ENCODE measurements at regions not wholly inside any gene's neighbourhood (a gene's known extent, or its start where the extent isn't known, plus 50 kb on each side); places are given as distances from the start of the nearest gene placed in this dataset.

- TF ChIP-seq POLR2A (IDR thresholded peaks at IDR 0.05) = no peak
- no peak for TF ChIP-seq CTCF (IDR thresholded peaks at IDR 0.05)
These were observed 329.1 kb upstream of the NFIA start for GRCh38 chr1:60753036-60753900.

All from thyroid gland (tissue), 4 donors.